Right ventricle myocardium inferior (tissue), 1 donor: ENCODE measurements at regions not wholly inside any gene's neighbourhood (a gene's known extent, or its start where the extent isn't known, plus 50 kb on each side); places are given as distances from the start of the nearest gene placed in this dataset.

ENCODE experiments used
- ATAC-seq: fragments of 200-7000 bp; cut with Tn5 transposase; one replicate; pipeline ENCODE4 v1.9.1; 2020; ENCODE audit warnings: mild to moderate bottlenecking, moderate library complexity
- DNase-seq: peaks from one replicate; pipeline ENCODE4 v3.0.0; 2021; ENCODE audit errors: missing footprints
- intact Hi-C: fragments of 100-400 bp; cut with DNase I; formaldehyde crosslinking; loops from one replicate; pipeline ENCODE4 v1.11.0; 2022
- donor health status: DM: no; HTN: yes; CAD: no; lungs with severe emphysema.

DNA sequence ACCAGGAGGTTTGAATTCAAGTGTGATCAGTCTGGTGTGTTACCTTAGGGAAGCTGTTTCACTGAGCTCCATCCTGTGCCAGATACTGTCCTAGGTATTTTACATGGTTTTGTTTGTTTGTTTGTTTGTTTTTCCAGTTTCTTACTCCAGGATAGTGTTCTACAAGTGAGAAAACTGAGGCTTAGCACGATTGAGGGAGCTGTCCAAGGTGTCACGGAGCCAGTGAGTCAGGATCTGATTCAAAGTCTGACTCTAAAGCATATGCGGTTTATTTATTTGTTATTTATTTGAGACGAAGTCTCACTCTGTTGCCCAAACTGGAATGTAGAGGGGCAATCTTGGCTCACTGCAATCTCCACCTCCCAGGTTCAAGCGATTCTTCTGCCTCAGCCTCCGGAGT is 79.7 kb upstream of the GNG2 start:
- DNase-seq (no peak), ATAC-seq (no peak)
- intact Hi-C loops = loop anchor here (1.0 to 10.0 kb wide), 4 partner anchors 128 to 497 kb away; no protein-coding TSS in a partner anchor

GRCh38 chr14:51781381-51781780 is 79.0 kb upstream of the GNG2 start:
- intact Hi-C loops = loop anchor here (2.0 to 10.0 kb wide), 3 partner anchors 129 to 353 kb away; no protein-coding TSS in a partner anchor
- ATAC-seq = no peak
- DNase-seq = no peak

DNA sequence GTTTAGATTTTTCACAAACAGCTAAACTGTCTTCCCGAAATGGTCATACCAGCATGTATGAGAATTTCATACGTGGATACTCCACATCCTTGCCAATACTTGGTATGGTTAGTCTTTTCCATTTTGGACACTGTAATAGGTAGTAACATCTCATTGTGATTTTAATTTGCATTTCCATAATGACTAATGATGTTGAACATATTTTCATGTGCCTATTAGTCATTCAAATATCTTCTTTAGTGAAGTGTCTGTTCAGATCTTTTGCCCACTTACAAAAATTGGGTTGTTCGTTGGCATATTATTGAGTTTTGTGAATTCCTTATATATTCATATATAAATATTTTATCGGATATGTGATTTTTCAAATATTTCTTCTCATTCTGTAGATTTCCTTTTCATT is 78.0 kb upstream of the GNG2 start:
- ATAC-seq = no peak
- DNase-seq = no peak
- intact Hi-C loops = loop anchor here (5.0 to 10.0 kb wide), 2 partner anchors 195 to 352 kb away; no protein-coding TSS in a partner anchor

GRCh38 chr14:51783765-51784164 is 76.6 kb upstream of the GNG2 start:
- DNase-seq (no peak), ATAC-seq (peak; percentile 52)
- intact Hi-C loops = loop anchor here (5.0 to 10.0 kb wide), 2 partner anchors 194 to 351 kb away; no protein-coding TSS in a partner anchor

DNA sequence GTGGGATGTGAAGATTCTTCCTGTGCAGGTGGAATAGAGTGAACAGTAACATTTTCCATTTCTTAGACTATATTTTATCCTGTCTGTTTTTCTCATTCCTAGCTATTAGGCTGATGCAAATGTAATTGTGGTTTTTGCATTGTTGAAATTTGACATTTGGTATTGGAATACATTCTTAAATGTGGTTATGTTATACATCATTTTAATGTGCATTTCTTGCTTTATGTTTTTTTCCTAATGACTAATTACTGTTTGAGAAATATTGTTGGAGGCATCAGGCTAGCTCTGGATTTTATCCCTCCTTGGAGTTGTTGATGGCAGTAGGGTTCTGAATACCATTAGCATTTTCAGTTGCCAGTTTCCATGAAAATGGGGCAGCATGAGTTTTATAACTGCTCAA is 75.9 kb upstream of the GNG2 start:
- DNase-seq (no peak), ATAC-seq (no peak)
- intact Hi-C loops = loop anchor here (5.0 to 10.0 kb wide), 2 partner anchors 193 to 350 kb away; no protein-coding TSS in a partner anchor

DNA sequence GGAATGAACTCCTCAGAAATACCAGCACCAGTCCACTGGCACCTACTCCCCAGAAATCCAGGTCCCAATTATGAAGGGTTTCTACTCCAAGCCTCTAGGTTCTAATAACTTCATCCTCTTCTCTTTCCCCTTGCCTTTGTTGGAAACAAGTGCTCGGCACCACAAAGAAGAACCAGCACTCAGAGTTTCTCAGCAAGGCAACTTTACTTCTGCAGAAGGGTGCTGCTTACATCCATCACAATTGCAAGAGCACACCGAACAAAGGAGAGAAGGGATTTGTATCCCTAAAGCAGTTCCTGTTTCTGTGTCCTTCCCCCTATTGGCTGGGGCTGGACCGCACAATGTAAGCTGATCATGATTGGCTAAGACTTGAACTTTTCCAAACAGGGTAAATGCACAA is 74.2 kb upstream of the GNG2 start:
- DNase-seq (no peak), ATAC-seq (no peak)
- intact Hi-C loops = loop anchor here (10.0 kb wide), 1 partner anchor 349 kb away; no protein-coding TSS in a partner anchor

- ATAC-seq (no peak), DNase-seq (no peak)
- intact Hi-C loops = loop anchor here (10.0 kb wide), 1 partner anchor 347 kb away; no protein-coding TSS in a partner anchor
Measured at GRCh38 chr14:51787352-51787751, 73.1 kb upstream of the GNG2 start.

DNA sequence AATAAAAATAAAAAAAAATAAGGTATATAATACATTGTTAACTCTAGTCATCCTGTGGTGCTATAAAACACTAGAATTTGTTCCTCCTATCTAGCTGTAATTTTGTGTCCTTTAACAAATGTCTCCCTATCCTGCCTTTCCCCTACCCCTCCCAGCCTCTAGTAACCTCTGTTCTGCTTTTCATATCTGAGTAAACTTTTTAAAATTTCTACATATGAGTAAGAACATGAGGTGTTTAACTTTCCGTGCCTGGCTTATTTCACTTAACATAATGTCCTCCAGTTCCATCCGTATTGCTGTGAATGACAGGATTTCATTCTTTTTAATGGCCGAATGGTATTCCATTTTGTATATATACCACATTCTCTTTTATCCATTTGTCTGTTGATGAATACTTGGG is 71.3 kb upstream of the GNG2 start:
- intact Hi-C loops = loop anchor here (10.0 kb wide), 1 partner anchor 346 kb away; no protein-coding TSS in a partner anchor
- DNase-seq (no peak), ATAC-seq (no peak)

DNA sequence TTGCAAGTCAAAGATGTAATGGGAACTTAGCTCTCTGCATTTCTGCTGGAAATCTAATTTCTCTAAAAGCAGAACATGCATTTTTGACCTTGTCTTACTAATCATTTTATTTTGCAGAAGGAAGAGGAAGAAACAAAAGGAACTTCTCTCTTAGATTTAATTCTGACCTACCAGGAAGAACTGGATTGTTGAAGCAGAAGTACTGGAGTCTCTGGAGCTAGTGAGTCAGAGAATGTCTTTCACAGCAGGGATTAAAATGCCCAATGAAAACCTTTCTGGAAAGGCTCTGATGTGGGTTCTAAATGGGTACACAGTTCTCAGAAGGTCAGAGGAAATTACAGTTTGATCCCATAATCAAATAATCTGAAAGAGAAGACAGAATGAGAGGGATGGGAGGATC is 70.8 kb upstream of the GNG2 start:
- no peak for DNase-seq
- peak; percentile 46 for ATAC-seq
- intact Hi-C loops = loop anchor here (10.0 kb wide), 1 partner anchor 345 kb away; no protein-coding TSS in a partner anchor

DNA sequence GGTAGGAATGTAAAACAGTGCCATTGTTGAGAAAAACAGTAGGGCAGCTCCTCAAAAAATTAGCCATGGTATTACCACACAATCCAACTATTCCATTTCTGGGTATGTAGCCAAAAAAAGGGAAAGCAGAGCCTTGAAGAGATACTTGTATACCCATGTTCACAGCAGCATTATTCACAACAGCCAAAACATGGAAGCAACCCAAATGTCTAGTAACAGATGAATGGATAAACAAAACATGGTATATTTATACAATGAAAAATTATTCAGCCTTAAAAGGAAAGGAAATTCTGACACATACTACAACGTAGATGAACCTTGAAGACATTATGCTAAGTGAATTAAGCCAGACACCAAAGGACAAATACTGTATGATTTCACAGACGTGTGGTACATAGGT is 67.6 kb upstream of the GNG2 start:
- ATAC-seq (no peak), DNase-seq (no peak)

DNA sequence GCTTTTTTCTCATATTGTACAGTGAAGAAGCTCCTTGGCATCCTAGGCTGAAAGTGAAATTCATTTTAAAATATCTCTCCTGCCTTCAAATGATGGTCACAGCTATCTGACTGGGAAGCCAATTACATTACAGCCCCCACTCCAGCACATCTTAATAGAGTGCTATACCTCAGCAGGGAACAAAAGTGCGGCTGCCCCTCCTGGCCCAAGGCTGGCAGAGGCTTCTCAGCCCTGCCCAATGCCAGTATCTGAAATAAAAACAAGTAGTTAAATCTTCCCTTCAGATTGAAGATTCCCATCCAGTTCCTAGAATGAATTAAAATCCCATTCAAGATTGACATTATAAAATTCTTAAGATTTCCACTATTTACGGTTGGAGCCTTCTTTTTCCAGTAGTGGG is 54.9 kb upstream of the GNG2 start:
- no peak for ATAC-seq
- intact Hi-C loops = no loop called here
- no peak for DNase-seq

More for the DNA sequence above, 67.6 kb upstream of the GNG2 start:
- intact Hi-C loops = no loop called here

DNA sequence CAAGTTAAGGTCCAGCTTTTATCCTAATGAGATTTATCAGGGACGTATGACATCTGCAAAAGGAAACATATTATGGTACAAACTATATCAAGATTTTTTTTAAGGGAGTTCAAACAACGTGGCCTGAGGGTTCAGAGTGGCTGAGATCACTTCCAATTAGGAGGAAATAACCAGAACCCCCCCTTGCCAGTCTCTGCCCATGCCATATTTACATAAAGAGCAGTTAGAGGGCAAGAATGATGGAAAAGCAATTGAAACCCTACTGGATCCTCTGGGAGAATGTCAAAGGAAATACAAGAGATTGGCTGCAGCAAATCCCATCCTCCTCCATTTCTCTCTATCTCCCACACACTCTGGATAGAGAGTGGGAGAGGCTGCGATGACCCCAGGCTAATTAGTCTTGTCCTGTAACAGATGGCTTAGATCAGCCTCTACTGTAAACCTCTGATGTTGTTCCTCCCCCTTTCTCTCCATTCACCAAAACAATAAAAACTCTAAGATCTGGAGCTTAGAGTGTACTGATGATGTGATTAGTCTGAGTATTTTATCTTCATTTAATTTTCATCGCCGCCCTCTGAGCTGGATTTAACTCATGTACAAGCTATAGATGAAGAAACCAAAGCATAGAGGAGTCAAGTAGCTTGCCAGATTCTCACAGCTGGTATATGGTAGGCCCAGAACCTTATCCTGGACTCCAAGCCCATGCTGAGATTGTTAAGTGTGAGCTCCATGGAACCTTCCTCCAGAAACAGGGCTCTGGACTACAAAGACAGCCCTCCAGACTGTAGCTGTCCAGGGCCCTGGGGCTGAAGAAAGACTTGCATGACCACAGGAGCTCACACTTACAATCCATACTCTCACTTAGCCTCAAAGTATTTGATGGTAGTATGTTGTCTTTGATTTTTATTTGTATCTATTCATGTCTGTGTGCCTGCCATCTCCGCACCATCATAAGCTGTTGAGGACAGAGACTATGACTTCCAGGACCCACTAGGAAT is 54.1 kb upstream of the GNG2 start:
- ATAC-seq = no peak
- DNase-seq = no peak
- intact Hi-C loops = no loop called here

DNA sequence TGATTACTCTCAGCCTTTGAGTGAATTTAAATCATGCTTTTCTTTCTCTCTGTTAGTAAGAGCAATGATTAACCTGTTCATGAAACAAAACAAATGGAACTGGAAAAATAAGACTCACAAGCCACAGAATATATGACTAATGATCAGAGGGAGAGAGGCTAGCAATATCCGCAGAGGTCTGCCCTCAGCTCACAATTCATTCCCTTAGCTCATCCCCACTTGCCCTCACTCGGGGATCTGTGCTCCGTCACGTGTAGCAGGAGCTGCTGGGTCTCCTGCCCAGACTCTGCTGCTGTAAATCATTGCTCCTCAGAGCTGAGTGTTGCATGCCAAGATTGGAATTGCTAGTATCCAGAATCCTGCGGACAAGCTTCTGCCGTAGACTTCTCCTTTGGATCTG is 53.1 kb upstream of the GNG2 start:
- no peak for ATAC-seq
- no peak for DNase-seq
- intact Hi-C loops = no loop called here
